Kidney epithelial cell (primary cell): ENCODE measurements at regions not wholly inside any gene's neighbourhood (a gene's known extent, or its start where the extent isn't known, plus 50 kb on each side); places are given as distances from the start of the nearest gene placed in this dataset.

ENCODE experiments used
- DNase-seq: peaks from one replicate; pipeline ENCODE4 v3.0.0-alpha.2; 2010; ENCODE audit warnings: low read depth
- H3K27me3 ChIP-seq: 2 replicates; pipeline ENCODE4 v1.6.0; 2011; ENCODE audit warnings: low read length; ENCODE audit not compliant: control insufficient read depth, insufficient read depth
- H3K36me3 ChIP-seq: 2 replicates; pipeline ENCODE4 v1.5.1; 2011; ENCODE audit warnings: low read length; ENCODE audit not compliant: control insufficient read depth, insufficient read depth
- H3K4me3 ChIP-seq: 2 replicates; pipeline ENCODE4 v1.5.1; 2011; ENCODE audit warnings: low read depth, mild to moderate bottlenecking, control low read depth, low read length
- TF ChIP-seq, protein P1 (sequence below): IDR thresholded peaks from 2 replicates; pipeline ENCODE4 v1.5.1; 2011; ENCODE audit warnings: mild to moderate bottlenecking, moderate library complexity, low read length, control low read depth, inconsistent platforms; ENCODE audit not compliant: insufficient read depth, poor library complexity, severe bottlenecking

DNA sequence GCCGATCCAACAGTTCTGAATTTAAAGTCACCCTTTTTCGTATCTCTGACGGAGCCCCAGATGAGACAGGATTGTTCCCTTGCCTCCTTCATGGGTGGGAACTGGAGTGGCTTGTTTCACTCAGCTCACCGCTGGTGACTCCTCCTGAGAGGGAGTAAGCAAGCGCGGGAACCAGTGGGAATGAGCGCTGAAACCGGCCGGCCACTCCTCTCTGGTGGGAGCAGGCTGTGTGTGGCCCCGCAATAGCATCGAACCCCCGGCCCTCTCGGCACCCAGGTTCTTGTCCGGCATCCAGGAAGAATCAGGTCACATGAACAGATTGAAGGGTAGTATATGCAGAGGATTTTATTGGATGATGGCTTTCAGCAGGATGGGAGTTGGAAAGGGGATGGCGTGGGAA, 1211.6 kb upstream of the PCDH20 start:
- no peak for DNase-seq
- TF ChIP-seq, protein P1, sequence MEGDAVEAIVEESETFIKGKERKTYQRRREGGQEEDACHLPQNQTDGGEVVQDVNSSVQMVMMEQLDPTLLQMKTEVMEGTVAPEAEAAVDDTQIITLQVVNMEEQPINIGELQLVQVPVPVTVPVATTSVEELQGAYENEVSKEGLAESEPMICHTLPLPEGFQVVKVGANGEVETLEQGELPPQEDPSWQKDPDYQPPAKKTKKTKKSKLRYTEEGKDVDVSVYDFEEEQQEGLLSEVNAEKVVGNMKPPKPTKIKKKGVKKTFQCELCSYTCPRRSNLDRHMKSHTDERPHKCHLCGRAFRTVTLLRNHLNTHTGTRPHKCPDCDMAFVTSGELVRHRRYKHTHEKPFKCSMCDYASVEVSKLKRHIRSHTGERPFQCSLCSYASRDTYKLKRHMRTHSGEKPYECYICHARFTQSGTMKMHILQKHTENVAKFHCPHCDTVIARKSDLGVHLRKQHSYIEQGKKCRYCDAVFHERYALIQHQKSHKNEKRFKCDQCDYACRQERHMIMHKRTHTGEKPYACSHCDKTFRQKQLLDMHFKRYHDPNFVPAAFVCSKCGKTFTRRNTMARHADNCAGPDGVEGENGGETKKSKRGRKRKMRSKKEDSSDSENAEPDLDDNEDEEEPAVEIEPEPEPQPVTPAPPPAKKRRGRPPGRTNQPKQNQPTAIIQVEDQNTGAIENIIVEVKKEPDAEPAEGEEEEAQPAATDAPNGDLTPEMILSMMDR, result no peak
- no peaks in the 10 kb centered on the region for H3K27me3 ChIP-seq
- H3K4me3 ChIP-seq, result no peak overlapping the region
- no peaks in the 10 kb centered on the region for H3K36me3 ChIP-seq

DNA sequence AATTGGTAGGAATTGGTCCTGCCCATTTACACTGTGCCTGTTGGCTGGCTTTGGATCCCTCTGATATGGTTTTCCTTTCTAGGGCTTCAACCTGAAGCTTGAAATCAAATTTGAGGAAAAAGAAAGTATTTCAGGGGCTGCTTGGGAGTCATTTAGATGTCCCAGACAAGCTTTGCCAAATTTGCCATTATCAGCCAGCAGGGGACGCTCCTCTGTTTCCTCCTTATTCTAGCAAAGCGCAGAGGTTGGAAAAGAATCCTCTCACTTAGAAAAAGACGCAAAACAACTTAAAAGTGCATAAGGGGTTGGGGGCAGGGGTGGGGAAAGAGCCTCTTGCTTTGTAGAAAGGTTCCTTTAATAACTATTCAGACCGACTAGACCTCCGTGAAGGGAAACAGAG, 1211.1 kb upstream of the PCDH20 start:
- no peak for DNase-seq
- H3K4me3 ChIP-seq, result no peak overlapping the region
- H3K36me3 ChIP-seq, result no peaks in the 10 kb centered on the region
- TF ChIP-seq, protein P1, result peak; percentile 27
- no peaks in the 10 kb centered on the region for H3K27me3 ChIP-seq

DNA sequence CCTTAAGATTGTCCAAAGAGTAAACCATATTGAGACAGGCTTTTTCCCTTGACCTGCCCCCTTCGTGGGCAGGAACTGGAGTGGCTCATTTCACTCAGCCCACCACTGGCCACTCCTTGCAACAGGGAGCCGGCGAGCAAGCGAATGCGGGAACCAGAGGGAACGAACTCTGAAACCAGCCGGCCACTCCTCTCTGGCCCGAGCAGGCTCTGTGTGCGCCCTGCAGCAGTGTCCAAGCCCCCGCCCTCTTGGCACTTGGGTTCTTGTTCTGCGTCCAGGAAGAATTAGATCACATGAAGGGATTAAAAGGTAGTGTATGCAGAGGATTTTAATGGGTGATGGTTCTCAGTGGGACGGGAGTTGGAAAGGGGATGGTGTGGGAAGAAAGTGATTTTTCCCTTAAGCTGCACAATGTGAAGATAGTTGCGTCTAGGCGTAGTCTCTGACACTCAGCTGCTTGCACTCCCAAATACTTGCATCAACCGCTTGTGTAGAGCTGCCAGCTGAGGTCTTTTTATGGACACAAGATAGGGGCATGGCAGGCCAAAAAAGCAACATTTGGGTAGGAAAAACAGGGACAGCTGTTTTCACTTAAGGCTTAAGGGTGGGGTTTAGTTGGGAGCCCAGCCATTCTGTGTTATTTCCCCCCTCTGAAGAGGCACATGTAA, 1209.7 kb upstream of the PCDH20 start:
- H3K27me3 ChIP-seq, result no peaks in the 10 kb centered on the region
- H3K4me3 ChIP-seq, result no peak overlapping the region
- no peak for DNase-seq
- TF ChIP-seq, protein P1, result no peak
- no peaks in the 10 kb centered on the region for H3K36me3 ChIP-seq

DNA sequence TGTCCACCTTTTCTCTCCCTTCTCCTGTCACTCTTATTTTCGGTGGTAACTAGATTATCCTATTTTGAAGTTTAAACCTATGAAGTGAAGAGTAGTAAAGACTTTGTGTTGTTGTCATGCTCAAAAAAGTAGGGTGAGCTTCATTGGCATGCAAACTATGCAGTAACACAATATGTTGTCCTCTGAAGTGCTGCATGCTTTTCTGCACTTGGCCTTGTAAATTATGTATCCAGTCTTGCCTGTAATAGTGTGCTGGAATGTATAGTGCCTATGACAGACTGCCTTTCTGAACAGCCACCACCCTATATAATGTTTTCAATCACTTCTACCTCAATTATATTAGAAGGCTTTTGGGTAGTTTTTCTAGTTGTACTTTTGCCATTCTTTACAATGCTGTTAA, 1198.2 kb upstream of the PCDH20 start:
- H3K36me3 ChIP-seq, result no peaks in the 10 kb centered on the region
- no peak for DNase-seq
- no peaks in the 10 kb centered on the region for H3K27me3 ChIP-seq
- no peak overlapping the region for H3K4me3 ChIP-seq
- TF ChIP-seq, protein P1, result no peak

DNA sequence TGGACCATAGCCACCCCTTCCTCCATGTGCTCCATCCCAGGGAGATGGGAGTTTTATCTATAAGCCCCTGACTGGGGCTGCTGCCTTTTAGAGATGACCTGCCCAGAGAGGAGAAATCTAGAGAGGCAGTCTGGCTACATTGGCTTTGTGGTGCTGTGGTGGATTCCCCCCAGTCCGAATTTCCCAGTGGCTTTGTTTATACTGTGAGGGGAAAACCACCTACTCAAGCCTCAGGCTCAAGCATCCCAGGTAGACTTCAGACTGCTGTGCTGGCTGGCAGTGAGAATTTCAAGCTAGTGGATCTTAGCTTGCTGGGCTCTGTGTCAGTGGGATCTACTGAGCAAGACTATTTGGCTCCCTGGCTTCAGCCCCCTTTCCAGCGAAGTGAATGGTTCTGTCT, 1195.7 kb upstream of the PCDH20 start:
- Histone ChIP-seq H3K36me3 (no peaks in the 10 kb centered on the region), H3K27me3 (no peaks in the 10 kb centered on the region), H3K4me3 (no peak overlapping the region)
- DNase-seq, result no peak
- TF ChIP-seq, protein P1, result no peak

DNA sequence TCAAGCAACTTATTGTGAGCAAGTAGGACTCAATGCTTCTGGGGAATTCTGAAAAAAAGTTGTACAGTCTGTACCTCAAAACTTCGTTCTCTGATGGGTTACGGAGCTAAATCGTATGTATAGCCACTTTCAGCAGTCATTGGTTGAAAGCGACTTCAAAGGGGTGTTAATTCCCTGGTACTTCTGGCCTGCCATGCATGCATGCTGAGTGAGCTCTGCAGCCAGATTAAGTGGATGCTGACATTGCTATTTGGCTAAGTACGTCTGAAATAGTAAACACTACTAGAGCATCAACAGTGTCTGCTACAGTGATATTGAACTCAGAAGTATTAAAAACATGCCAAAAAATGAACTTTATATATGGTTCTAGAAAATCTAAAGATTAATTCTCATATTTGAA, 1183.1 kb upstream of the PCDH20 start:
- Histone ChIP-seq H3K27me3 (no peaks in the 10 kb centered on the region), H3K36me3 (no peaks in the 10 kb centered on the region), H3K4me3 (no peak overlapping the region)
- no peak for DNase-seq
- TF ChIP-seq, protein P1, result no peak
